ENCODE measurements at regions not wholly inside any gene's neighbourhood (a gene's known extent, or its start where the extent isn't known, plus 50 kb on each side); places are given as distances from the start of the nearest gene placed in this dataset.

DNA sequence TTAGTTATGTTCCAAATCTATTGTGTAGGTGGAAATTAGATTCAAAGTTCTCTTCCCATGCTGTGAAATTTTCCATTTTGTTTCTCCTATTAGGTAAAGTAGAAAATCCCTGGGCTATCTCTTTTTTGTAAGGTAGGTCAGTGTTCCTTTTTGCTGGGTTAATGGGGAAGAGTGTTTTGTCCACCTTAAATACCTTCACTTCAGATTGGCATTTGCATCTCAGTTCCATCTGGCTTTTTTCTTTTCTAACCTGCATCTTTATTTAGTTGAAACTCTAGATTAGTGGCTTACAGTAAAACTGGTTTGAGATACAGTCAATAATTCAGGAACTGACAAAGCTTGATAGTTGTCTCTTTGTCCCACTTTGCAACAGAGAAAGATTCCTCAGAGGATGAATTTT lies 1115.8 kb downstream of the PDHA2 start:
- Histone ChIP-seq H3K4me2 (ENCODE audit: low read length) (no peak overlapping the region), H3K4me1 (ENCODE audit: insufficient read depth, low read length, severe bottlenecking) (no peaks in the 10 kb centered on the region), H3K4me3 (ENCODE audit: low read depth, low read length, poor library complexity, severe bottlenecking) (no peak overlapping the region), H3K27ac (ENCODE audit: low read depth, low read length, poor library complexity, severe bottlenecking) (no peak overlapping the region), H3K79me2 (ENCODE audit: insufficient read depth, low read length) (no peaks in the 10 kb centered on the region), H3F3A (ENCODE audit: insufficient read depth, low read length) (no peaks in the 10 kb centered on the region), H4K20me1 (ENCODE audit: insufficient read depth, low read length) (no peaks in the 10 kb centered on the region), H3K9me2 (ENCODE audit: low read depth, low read length) (no peaks in the 10 kb centered on the region), H3K27me3 (ENCODE audit: insufficient read depth, low read length) (no peaks in the 10 kb centered on the region), H3K9ac (ENCODE audit: low read length) (no peak overlapping the region), H3K36me3 (ENCODE audit: insufficient read depth, low read length) (no peaks in the 10 kb centered on the region), H3K9me3 (ENCODE audit: low read length) (no peaks in the 10 kb centered on the region), H2AFZ (ENCODE audit: low read length) (no peak overlapping the region)
- TF ChIP-seq EZH2 (IDR thresholded peaks at IDR 0.05; ENCODE audit: borderline replicate concordance, low read length), result no peak
- TF ChIP-seq, protein P1, sequence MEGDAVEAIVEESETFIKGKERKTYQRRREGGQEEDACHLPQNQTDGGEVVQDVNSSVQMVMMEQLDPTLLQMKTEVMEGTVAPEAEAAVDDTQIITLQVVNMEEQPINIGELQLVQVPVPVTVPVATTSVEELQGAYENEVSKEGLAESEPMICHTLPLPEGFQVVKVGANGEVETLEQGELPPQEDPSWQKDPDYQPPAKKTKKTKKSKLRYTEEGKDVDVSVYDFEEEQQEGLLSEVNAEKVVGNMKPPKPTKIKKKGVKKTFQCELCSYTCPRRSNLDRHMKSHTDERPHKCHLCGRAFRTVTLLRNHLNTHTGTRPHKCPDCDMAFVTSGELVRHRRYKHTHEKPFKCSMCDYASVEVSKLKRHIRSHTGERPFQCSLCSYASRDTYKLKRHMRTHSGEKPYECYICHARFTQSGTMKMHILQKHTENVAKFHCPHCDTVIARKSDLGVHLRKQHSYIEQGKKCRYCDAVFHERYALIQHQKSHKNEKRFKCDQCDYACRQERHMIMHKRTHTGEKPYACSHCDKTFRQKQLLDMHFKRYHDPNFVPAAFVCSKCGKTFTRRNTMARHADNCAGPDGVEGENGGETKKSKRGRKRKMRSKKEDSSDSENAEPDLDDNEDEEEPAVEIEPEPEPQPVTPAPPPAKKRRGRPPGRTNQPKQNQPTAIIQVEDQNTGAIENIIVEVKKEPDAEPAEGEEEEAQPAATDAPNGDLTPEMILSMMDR (IDR thresholded peaks at IDR 0.05; ENCODE audit: low read length), result no peak

DNA sequence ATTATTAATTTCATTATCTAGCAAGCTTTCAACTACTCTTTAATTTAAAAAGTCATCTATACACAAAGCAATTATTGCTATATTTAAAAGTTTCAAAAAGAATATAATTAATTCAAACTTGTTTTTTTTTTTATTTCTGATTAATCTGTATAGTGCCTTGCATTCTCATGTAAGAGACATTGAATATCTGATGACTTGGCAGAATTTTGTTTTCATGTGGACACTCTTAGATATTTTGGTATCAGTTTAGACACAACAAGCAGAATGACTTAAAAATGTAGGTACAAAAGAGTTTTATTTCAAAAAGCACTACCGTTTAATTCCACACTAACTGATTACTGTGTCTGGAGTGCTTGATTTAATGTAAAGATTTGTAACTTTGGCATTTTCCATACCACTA lies 1129.6 kb downstream of the PDHA2 start:
- Histone ChIP-seq H3F3A (ENCODE audit: insufficient read depth, low read length) (no peaks in the 10 kb centered on the region), H3K79me2 (ENCODE audit: insufficient read depth, low read length) (no peaks in the 10 kb centered on the region), H2AFZ (ENCODE audit: low read length) (no peak overlapping the region), H3K9ac (ENCODE audit: low read length) (no peak overlapping the region), H3K4me2 (ENCODE audit: low read length) (no peak overlapping the region), H3K4me1 (ENCODE audit: insufficient read depth, low read length, severe bottlenecking) (no peaks in the 10 kb centered on the region), H3K9me2 (ENCODE audit: low read depth, low read length) (no peaks in the 10 kb centered on the region), H3K9me3 (ENCODE audit: low read length) (no peaks in the 10 kb centered on the region), H3K27ac (ENCODE audit: low read depth, low read length, poor library complexity, severe bottlenecking) (no peak overlapping the region), H4K20me1 (ENCODE audit: insufficient read depth, low read length) (no peaks in the 10 kb centered on the region), H3K4me3 (ENCODE audit: low read depth, low read length, poor library complexity, severe bottlenecking) (no peak overlapping the region), H3K27me3 (ENCODE audit: insufficient read depth, low read length) (no peaks in the 10 kb centered on the region), H3K36me3 (ENCODE audit: insufficient read depth, low read length) (no peaks in the 10 kb centered on the region)
- TF ChIP-seq, protein P1 (IDR thresholded peaks at IDR 0.05; ENCODE audit: low read length), result no peak
- no peak for TF ChIP-seq EZH2 (IDR thresholded peaks at IDR 0.05; ENCODE audit: borderline replicate concordance, low read length)

DNA sequence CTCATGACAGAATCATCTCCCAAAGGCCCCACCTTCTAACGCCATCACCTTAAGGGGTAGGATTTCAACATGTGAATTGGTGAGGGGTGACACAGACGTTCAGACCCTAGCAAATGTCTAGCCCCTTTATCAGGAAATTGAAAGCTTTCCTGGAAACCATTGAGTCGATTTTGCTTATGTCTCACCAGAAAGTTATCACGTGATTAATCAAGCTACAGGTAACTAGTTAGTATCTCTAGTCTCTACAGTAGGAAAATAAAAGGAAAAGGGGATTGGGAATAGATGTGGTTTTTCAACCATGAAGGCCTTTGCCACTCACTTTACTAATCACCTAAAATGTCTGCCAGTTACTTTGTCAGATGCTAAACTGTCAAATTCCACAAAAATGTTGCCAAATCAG lies 1133.0 kb downstream of the PDHA2 start:
- no peaks in the 10 kb centered on the region for H3K79me2 ChIP-seq (ENCODE audit: insufficient read depth, low read length)
- no peaks in the 10 kb centered on the region for H3K9me3 ChIP-seq (ENCODE audit: low read length)

More for the DNA sequence above, 1133.0 kb downstream of the PDHA2 start:
- Histone ChIP-seq H4K20me1 (ENCODE audit: insufficient read depth, low read length) (no peaks in the 10 kb centered on the region), H3K27me3 (ENCODE audit: insufficient read depth, low read length) (no peaks in the 10 kb centered on the region), H3K36me3 (ENCODE audit: insufficient read depth, low read length) (no peaks in the 10 kb centered on the region), H3K27ac (ENCODE audit: low read depth, low read length, poor library complexity, severe bottlenecking) (no peak overlapping the region), H3K9ac (ENCODE audit: low read length) (no peak overlapping the region), H3K4me3 (ENCODE audit: low read depth, low read length, poor library complexity, severe bottlenecking) (no peak overlapping the region), H3K4me2 (ENCODE audit: low read length) (no peak overlapping the region), H3K9me2 (ENCODE audit: low read depth, low read length) (no peaks in the 10 kb centered on the region), H3K4me1 (ENCODE audit: insufficient read depth, low read length, severe bottlenecking) (no peaks in the 10 kb centered on the region), H2AFZ (ENCODE audit: low read length) (no peak overlapping the region), H3F3A (ENCODE audit: insufficient read depth, low read length) (no peaks in the 10 kb centered on the region)
- TF ChIP-seq, protein P1 (IDR thresholded peaks at IDR 0.05; ENCODE audit: low read length), result no peak
- no peak for TF ChIP-seq EZH2 (IDR thresholded peaks at IDR 0.05; ENCODE audit: borderline replicate concordance, low read length)
